Fibroblast of lung (primary cell): ENCODE measurements at regions not wholly inside any gene's neighbourhood (a gene's known extent, or its start where the extent isn't known, plus 50 kb on each side); places are given as distances from the start of the nearest gene placed in this dataset.

Experiments used
- DNase-seq, 2 donors: peaks; one replicate each; pipeline versions ENCODE4 v3.0.0 to v3.0.0-alpha.2; 2010; ENCODE audit warnings: low read depth in 2 of 2
- H2AFZ ChIP-seq: 2 replicates; pipeline ENCODE4 v1.5.1; 2012; ENCODE audit warnings: low read length, control low read depth, inconsistent platforms
- H3K27ac ChIP-seq: 2 replicates; pipeline ENCODE4 v1.5.1; 2011; ENCODE audit warnings: low read length, control low read depth; ENCODE audit not compliant: insufficient read depth
- H3K27me3 ChIP-seq: 2 replicates; pipeline ENCODE4 v1.5.1; 2011; ENCODE audit warnings: mild to moderate bottlenecking, low read length; ENCODE audit not compliant: control insufficient read depth, insufficient read depth
- H3K36me3 ChIP-seq: 2 replicates; pipeline ENCODE4 v1.5.1; 2011; ENCODE audit warnings: low read length; ENCODE audit not compliant: control insufficient read depth, insufficient read depth
- H3K4me1 ChIP-seq: 2 replicates; pipeline ENCODE4 v1.5.1; 2011; ENCODE audit warnings: low read length; ENCODE audit not compliant: control insufficient read depth, insufficient read depth; ENCODE audit errors: extremely low read depth
- H3K4me2 ChIP-seq: 2 replicates; pipeline ENCODE4 v1.5.1; 2011; ENCODE audit warnings: low read length, control low read depth; ENCODE audit not compliant: insufficient read depth; ENCODE audit errors: extremely low read depth
- H3K4me3 ChIP-seq, 4 experiments: fragments of 200-600 bp in 1 of 4; sonication (generic) in 1 of 4; replicated peaks in 1 of 4; 2 replicates each; pipeline ENCODE4 v1.5.1; 2011 to 2016; ENCODE audit warnings: low read length in 4 of 4, low read depth in 3 of 4, mild to moderate bottlenecking in 3 of 4, control low read depth in 2 of 4, inconsistent platforms in 1 of 4, mixed read lengths in 1 of 4; ENCODE audit not compliant: insufficient read depth in 1 of 4; ENCODE audit errors: control extremely low read depth in 1 of 4
- H3K79me2 ChIP-seq: 2 replicates; pipeline ENCODE4 v1.5.1; 2012; ENCODE audit warnings: mild to moderate bottlenecking, low read length, inconsistent platforms; ENCODE audit not compliant: control insufficient read depth, insufficient read depth
- H3K9ac ChIP-seq: 2 replicates; pipeline ENCODE4 v1.5.1; 2011; ENCODE audit warnings: mild to moderate bottlenecking, low read length, control low read depth; ENCODE audit not compliant: insufficient read depth
- H3K9me3 ChIP-seq: 2 replicates; pipeline ENCODE4 v1.5.1; 2012; ENCODE audit warnings: low read depth, low read length; ENCODE audit not compliant: control insufficient read depth, insufficient read depth
- H4K20me1 ChIP-seq: 2 replicates; pipeline ENCODE4 v1.5.1; 2011; ENCODE audit warnings: low read length; ENCODE audit not compliant: control insufficient read depth, insufficient read depth; ENCODE audit errors: extremely low read depth
- EZH2 ChIP-seq: IDR thresholded peaks from 2 replicates; pipeline ENCODE4 v1.5.1; 2012; ENCODE audit warnings: low read length, control low read depth, mild to moderate bottlenecking; ENCODE audit errors: missing control alignments
- TF ChIP-seq, protein P1 (sequence below), 2 donors: IDR thresholded peaks in 1 of 2; conservative IDR thresholded peaks in 1 of 2; 1 replicate in 1 of 2; 2 replicates in 1 of 2; pipeline ENCODE4 v1.5.1; 2011 to 2012; ENCODE audit warnings: low read length in 2 of 2, control low read depth in 1 of 2, inconsistent platforms in 1 of 2, low read depth in 1 of 2, mild to moderate bottlenecking in 1 of 2

GRCh38 chr2:16613539-16614011, 52.1 kb downstream of the CYRIA start:
- H3K9me3 ChIP-seq, result no peaks in the 10 kb centered on the region
- no peak overlapping the region for H2AFZ ChIP-seq
- no peaks in the 10 kb centered on the region for H3K79me2 ChIP-seq
- no peaks in the 10 kb centered on the region for H3K27me3 ChIP-seq
- DNase-seq, result peak; percentile 15 to 45
- no peak overlapping the region for H3K4me3 ChIP-seq
- no peaks in the 10 kb centered on the region for H3K36me3 ChIP-seq
- H3K4me1 ChIP-seq, result no peaks in the 10 kb centered on the region
- H4K20me1 ChIP-seq, result no peaks in the 10 kb centered on the region
- H3K4me2 ChIP-seq, result no peak overlapping the region
- no peak overlapping the region for H3K9ac ChIP-seq
- no peak overlapping the region for H3K27ac ChIP-seq
- TF ChIP-seq, protein P1, sequence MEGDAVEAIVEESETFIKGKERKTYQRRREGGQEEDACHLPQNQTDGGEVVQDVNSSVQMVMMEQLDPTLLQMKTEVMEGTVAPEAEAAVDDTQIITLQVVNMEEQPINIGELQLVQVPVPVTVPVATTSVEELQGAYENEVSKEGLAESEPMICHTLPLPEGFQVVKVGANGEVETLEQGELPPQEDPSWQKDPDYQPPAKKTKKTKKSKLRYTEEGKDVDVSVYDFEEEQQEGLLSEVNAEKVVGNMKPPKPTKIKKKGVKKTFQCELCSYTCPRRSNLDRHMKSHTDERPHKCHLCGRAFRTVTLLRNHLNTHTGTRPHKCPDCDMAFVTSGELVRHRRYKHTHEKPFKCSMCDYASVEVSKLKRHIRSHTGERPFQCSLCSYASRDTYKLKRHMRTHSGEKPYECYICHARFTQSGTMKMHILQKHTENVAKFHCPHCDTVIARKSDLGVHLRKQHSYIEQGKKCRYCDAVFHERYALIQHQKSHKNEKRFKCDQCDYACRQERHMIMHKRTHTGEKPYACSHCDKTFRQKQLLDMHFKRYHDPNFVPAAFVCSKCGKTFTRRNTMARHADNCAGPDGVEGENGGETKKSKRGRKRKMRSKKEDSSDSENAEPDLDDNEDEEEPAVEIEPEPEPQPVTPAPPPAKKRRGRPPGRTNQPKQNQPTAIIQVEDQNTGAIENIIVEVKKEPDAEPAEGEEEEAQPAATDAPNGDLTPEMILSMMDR (conservative IDR thresholded peaks at IDR 0.05 in 1 of 2, IDR thresholded peaks at IDR 0.05 in 1 of 2; ENCODE audit: low read depth in 1 of 2, low read length in 2 of 2), result peak; percentile 34 to 49
- no peak for TF ChIP-seq EZH2

- Histone ChIP-seq H3K79me2 (no peaks in the 10 kb centered on the region), H3K4me3 (no peak overlapping the region), H3K4me1 (no peaks in the 10 kb centered on the region), H4K20me1 (no peaks in the 10 kb centered on the region), H3K27ac (no peak overlapping the region), H3K27me3 (no peaks in the 10 kb centered on the region), H3K4me2 (no peak overlapping the region), H3K36me3 (no peaks in the 10 kb centered on the region), H3K9me3 (no peaks in the 10 kb centered on the region), H2AFZ (no peak overlapping the region), H3K9ac (no peak overlapping the region)
- no peak for DNase-seq
- TF ChIP-seq, protein P1 (conservative IDR thresholded peaks at IDR 0.05 in 1 of 2, IDR thresholded peaks at IDR 0.05 in 1 of 2; ENCODE audit: low read depth in 1 of 2, low read length in 2 of 2), result no peak
- TF ChIP-seq EZH2, result no peak
Observed at GRCh38 chr2:16612490-16612889, 53.1 kb downstream of the CYRIA start.

- H3K4me2 ChIP-seq, result no peak overlapping the region
- no peak overlapping the region for H2AFZ ChIP-seq
- no peaks in the 10 kb centered on the region for H3K36me3 ChIP-seq
- H3K27ac ChIP-seq, result no peak overlapping the region
- no peaks in the 10 kb centered on the region for H4K20me1 ChIP-seq
- no peak overlapping the region for H3K4me3 ChIP-seq
- no peaks in the 10 kb centered on the region for H3K9me3 ChIP-seq
- H3K79me2 ChIP-seq, result no peaks in the 10 kb centered on the region
- no peaks in the 10 kb centered on the region for H3K4me1 ChIP-seq
- H3K9ac ChIP-seq, result no peak overlapping the region
- no peaks in the 10 kb centered on the region for H3K27me3 ChIP-seq
- no peak for TF ChIP-seq EZH2
- TF ChIP-seq, protein P1 (conservative IDR thresholded peaks at IDR 0.05 in 1 of 2, IDR thresholded peaks at IDR 0.05 in 1 of 2; ENCODE audit: low read depth in 1 of 2, low read length in 2 of 2), result no peak
- DNase-seq, result no peak
Observed at GRCh38 chr2:16609786-16610185, 55.8 kb downstream of the CYRIA start.
